ENCODE measurements at regions not wholly inside any gene's neighbourhood (a gene's known extent, or its start where the extent isn't known, plus 50 kb on each side); places are given as distances from the start of the nearest gene placed in this dataset.

GRCh38 chr2:120861191-120861575, 125.5 kb downstream of the GLI2 start:
- H3K4ac ChIP-seq (ENCODE audit: low read depth in 1 of 2, low read length in 2 of 2) = peak overlapping the region in 1 of 2 experiments; percentile 66
- no peak for DNase-seq
- no peak overlapping the region for H3K4me2 ChIP-seq (ENCODE audit: low read length, poor library complexity, severe bottlenecking)
- H3K27ac ChIP-seq (ENCODE audit: low read length, poor library complexity, severe bottlenecking) = peak overlapping the region; percentile 55
- no peaks in the 10 kb centered on the region for H3K27me3 ChIP-seq (ENCODE audit: control insufficient read depth in 1 of 2, insufficient read depth in 1 of 2, low read length in 2 of 2)
- no peak overlapping the region for H2BK5ac ChIP-seq (ENCODE audit: low read depth, low read length, poor library complexity, severe bottlenecking)
- no peak overlapping the region for H4K91ac ChIP-seq (ENCODE audit: low read length)
- H3K9me3 ChIP-seq (ENCODE audit: control insufficient read depth, low read length) = no peaks in the 10 kb centered on the region
- no peak overlapping the region for H3K23ac ChIP-seq (ENCODE audit: low read length in 2 of 2)
- H2BK120ac ChIP-seq (ENCODE audit: low read depth, low read length) = no peak overlapping the region
- 90% methylated on average over 5 of the region's 5 CpGs for WGBS
- peaks cover 47% of the 10 kb centered on the region for H3K4me1 ChIP-seq (ENCODE audit: control insufficient read depth, insufficient read depth, low read depth, low read length)
- H3K18ac ChIP-seq (ENCODE audit: low read depth in 1 of 2, low read length in 2 of 2) = peak overlapping the region; percentile 56 to 74
- H2BK12ac ChIP-seq (ENCODE audit: low read length in 2 of 2) = peak overlapping the region; percentile 42 to 47
- H3K14ac ChIP-seq (ENCODE audit: low read length in 2 of 2) = peak overlapping the region in 1 of 2 experiments; percentile 26
- H2AFZ ChIP-seq (ENCODE audit: low read depth, low read length) = no peak overlapping the region
- no peak overlapping the region for H3K4me3 ChIP-seq (ENCODE audit: insufficient read depth in 1 of 2, low read depth in 1 of 2, low read length in 2 of 2)
- peaks cover 34% of the 10 kb centered on the region for H3K79me1 ChIP-seq (replicated peaks; ENCODE audit: low read length, poor library complexity, severe bottlenecking)
- peaks cover 0 to 7% of the 10 kb centered on the region in 2 experiments for H3K36me3 ChIP-seq (ENCODE audit: control insufficient read depth in 1 of 2, insufficient read depth in 2 of 2, low read depth in 1 of 2, low read length in 2 of 2)
- peak overlapping the region; percentile 30 for H2AK5ac ChIP-seq (ENCODE audit: low read length, severe bottlenecking)
- no peak overlapping the region for H3K9ac ChIP-seq (ENCODE audit: low read length)
- no peak overlapping the region for H2BK15ac ChIP-seq (ENCODE audit: low read depth, poor library complexity, severe bottlenecking)
- no peak overlapping the region for H4K8ac ChIP-seq (ENCODE audit: low read length)

- Histone ChIP-seq H4K91ac (ENCODE audit: low read length) (peak overlapping the region; percentile 7), H3K79me1 (replicated peaks; ENCODE audit: low read length, poor library complexity, severe bottlenecking) (peaks cover 36% of the 10 kb centered on the region), H2AFZ (ENCODE audit: low read depth, low read length) (no peak overlapping the region), H2BK120ac (ENCODE audit: low read depth, low read length) (peak overlapping the region; percentile 42), H3K9me3 (ENCODE audit: control insufficient read depth, low read length) (no peaks in the 10 kb centered on the region), H3K27ac (ENCODE audit: low read length, poor library complexity, severe bottlenecking) (peak overlapping the region; percentile 55), H2BK12ac (ENCODE audit: low read length in 2 of 2) (peak overlapping the region; percentile 29 to 47), H2BK5ac (ENCODE audit: low read depth, low read length, poor library complexity, severe bottlenecking) (no peak overlapping the region), H3K4ac (ENCODE audit: low read depth in 1 of 2, low read length in 2 of 2) (peak overlapping the region in 1 of 2 experiments; percentile 58), H3K14ac (ENCODE audit: low read length in 2 of 2) (peak overlapping the region in 1 of 2 experiments; percentile 78), H3K23ac (ENCODE audit: low read length in 2 of 2) (no peak overlapping the region), H2BK15ac (ENCODE audit: low read depth, poor library complexity, severe bottlenecking) (no peak overlapping the region), H3K4me2 (ENCODE audit: low read length, poor library complexity, severe bottlenecking) (peak overlapping the region; percentile 17), H3K27me3 (ENCODE audit: control insufficient read depth in 1 of 2, insufficient read depth in 1 of 2, low read length in 2 of 2) (no peaks in the 10 kb centered on the region), H3K9ac (ENCODE audit: low read length) (no peak overlapping the region), H3K4me3 (ENCODE audit: insufficient read depth in 1 of 2, low read depth in 1 of 2, low read length in 2 of 2) (no peak overlapping the region), H4K8ac (ENCODE audit: low read length) (peak overlapping the region; percentile 51), H2AK5ac (ENCODE audit: low read length, severe bottlenecking) (peak overlapping the region; percentile 36), H3K18ac (ENCODE audit: low read depth in 1 of 2, low read length in 2 of 2) (peak overlapping the region; percentile 74 to 77), H3K4me1 (ENCODE audit: control insufficient read depth, insufficient read depth, low read depth, low read length) (peaks cover 50% of the 10 kb centered on the region), H3K36me3 (ENCODE audit: control insufficient read depth in 1 of 2, insufficient read depth in 2 of 2, low read depth in 1 of 2, low read length in 2 of 2) (peaks cover 0 to 7% of the 10 kb centered on the region in 2 experiments)
- DNase-seq = peak; percentile 74
- 45% methylated on average over 15 of the region's 17 CpGs for WGBS
Measured at GRCh38 chr2:120861576-120862191, 126.0 kb downstream of the GLI2 start.

- Histone ChIP-seq H3K9me3 (ENCODE audit: control insufficient read depth, low read length) (no peaks in the 10 kb centered on the region), H4K8ac (ENCODE audit: low read length) (peak overlapping the region; percentile 50), H3K79me1 (replicated peaks; ENCODE audit: low read length, poor library complexity, severe bottlenecking) (peaks cover 37% of the 10 kb centered on the region), H3K27ac (ENCODE audit: low read length, poor library complexity, severe bottlenecking) (peak overlapping the region; percentile 55), H3K18ac (ENCODE audit: low read depth in 1 of 2, low read length in 2 of 2) (peak overlapping the region; percentile 77 to 87), H3K4me2 (ENCODE audit: low read length, poor library complexity, severe bottlenecking) (no peak overlapping the region), H3K4me1 (ENCODE audit: control insufficient read depth, insufficient read depth, low read depth, low read length) (peaks cover 54% of the 10 kb centered on the region), H3K4me3 (ENCODE audit: insufficient read depth in 1 of 2, low read depth in 1 of 2, low read length in 2 of 2) (no peak overlapping the region), H3K14ac (ENCODE audit: low read length in 2 of 2) (no peak overlapping the region), H2BK5ac (ENCODE audit: low read depth, low read length, poor library complexity, severe bottlenecking) (no peak overlapping the region), H4K91ac (ENCODE audit: low read length) (peak overlapping the region; percentile 83), H3K27me3 (ENCODE audit: control insufficient read depth in 1 of 2, insufficient read depth in 1 of 2, low read length in 2 of 2) (no peaks in the 10 kb centered on the region), H3K23ac (ENCODE audit: low read length in 2 of 2) (peak overlapping the region in 1 of 2 experiments; percentile 51), H3K4ac (ENCODE audit: low read depth in 1 of 2, low read length in 2 of 2) (peak overlapping the region; percentile 58 to 65), H3K9ac (ENCODE audit: low read length) (no peak overlapping the region), H2AFZ (ENCODE audit: low read depth, low read length) (no peak overlapping the region), H2BK15ac (ENCODE audit: low read depth, poor library complexity, severe bottlenecking) (peak overlapping the region; percentile 44), H3K36me3 (ENCODE audit: control insufficient read depth in 1 of 2, insufficient read depth in 2 of 2, low read depth in 1 of 2, low read length in 2 of 2) (peaks cover 0 to 7% of the 10 kb centered on the region in 2 experiments), H2BK12ac (ENCODE audit: low read length in 2 of 2) (peak overlapping the region; percentile 70 to 99), H2BK120ac (ENCODE audit: low read depth, low read length) (peak overlapping the region; percentile 59), H2AK5ac (ENCODE audit: low read length, severe bottlenecking) (peak overlapping the region; percentile 36)
- no peak for DNase-seq
- 66% methylated on average over 18 of the region's 18 CpGs for WGBS
Measured at GRCh38 chr2:120862201-120863060, 126.8 kb downstream of the GLI2 start.

- H2BK5ac ChIP-seq (ENCODE audit: low read depth, low read length, poor library complexity, severe bottlenecking) = no peak overlapping the region
- H3K14ac ChIP-seq (ENCODE audit: low read length in 2 of 2) = peak overlapping the region in 1 of 2 experiments; percentile 89
- H3K27me3 ChIP-seq (ENCODE audit: control insufficient read depth in 1 of 2, insufficient read depth in 1 of 2, low read length in 2 of 2) = no peaks in the 10 kb centered on the region
- no peak for DNase-seq
- no peak overlapping the region for H3K9ac ChIP-seq (ENCODE audit: low read length)
- peak overlapping the region; percentile 3 for H2AK5ac ChIP-seq (ENCODE audit: low read length, severe bottlenecking)
- no peak overlapping the region for H3K4me3 ChIP-seq (ENCODE audit: insufficient read depth in 1 of 2, low read depth in 1 of 2, low read length in 2 of 2)
- H2BK120ac ChIP-seq (ENCODE audit: low read depth, low read length) = no peak overlapping the region
- peak overlapping the region; percentile 44 for H2BK15ac ChIP-seq (ENCODE audit: low read depth, poor library complexity, severe bottlenecking)
- H3K79me1 ChIP-seq (replicated peaks; ENCODE audit: low read length, poor library complexity, severe bottlenecking) = peaks cover 34% of the 10 kb centered on the region
- peaks cover 57% of the 10 kb centered on the region for H3K4me1 ChIP-seq (ENCODE audit: control insufficient read depth, insufficient read depth, low read depth, low read length)
- peak overlapping the region; percentile 70 to 99 for H2BK12ac ChIP-seq (ENCODE audit: low read length in 2 of 2)
- no peak overlapping the region for H3K27ac ChIP-seq (ENCODE audit: low read length, poor library complexity, severe bottlenecking)
- peak overlapping the region; percentile 27 to 75 for H3K4ac ChIP-seq (ENCODE audit: low read depth in 1 of 2, low read length in 2 of 2)
- H3K18ac ChIP-seq (ENCODE audit: low read depth in 1 of 2, low read length in 2 of 2) = peak overlapping the region; percentile 87 to 93
- H3K9me3 ChIP-seq (ENCODE audit: control insufficient read depth, low read length) = no peaks in the 10 kb centered on the region
- H4K8ac ChIP-seq (ENCODE audit: low read length) = peak overlapping the region; percentile 10
- no peak overlapping the region for H2AFZ ChIP-seq (ENCODE audit: low read depth, low read length)
- 92% methylated on average over 8 of the region's 9 CpGs for WGBS
- H4K91ac ChIP-seq (ENCODE audit: low read length) = peak overlapping the region; percentile 88
- H3K4me2 ChIP-seq (ENCODE audit: low read length, poor library complexity, severe bottlenecking) = no peak overlapping the region
- peaks cover 0 to 7% of the 10 kb centered on the region in 2 experiments for H3K36me3 ChIP-seq (ENCODE audit: control insufficient read depth in 1 of 2, insufficient read depth in 2 of 2, low read depth in 1 of 2, low read length in 2 of 2)
- peak overlapping the region in 1 of 2 experiments; percentile 99 for H3K23ac ChIP-seq (ENCODE audit: low read length in 2 of 2)
Measured at GRCh38 chr2:120863146-120863545, 127.5 kb downstream of the GLI2 start.

Measured in mesenchymal stem cell (in vitro differentiated cells and primary cell).